DND-41 (cell line): ENCODE measurements at regions not wholly inside any gene's neighbourhood (a gene's known extent, or its start where the extent isn't known, plus 50 kb on each side); places are given as distances from the start of the nearest gene placed in this dataset.

Experiments
- ATAC-seq: fragments of 200-7000 bp; cut with Tn5 transposase; 3 replicates; pipeline ENCODE4 v1.9.1; 2021; ENCODE audit warnings: low read depth; ENCODE audit not compliant: insufficient read depth
- DNase-seq: peaks from one replicate; pipeline ENCODE4 v3.0.0-alpha.2; 2020
- H2AFZ ChIP-seq: 2 replicates; pipeline ENCODE4 v1.6.0; 2012; ENCODE audit warnings: low read depth, low read length
- H3K27ac ChIP-seq: 2 replicates; pipeline ENCODE4 v1.5.1; 2012; ENCODE audit warnings: low read length, inconsistent platforms
- H3K27me3 ChIP-seq: fragments of 200-600 bp; sonication (generic); 2 replicates; pipeline ENCODE4 v1.6.0; 2012; ENCODE audit warnings: low read length, mild to moderate bottlenecking, inconsistent platforms; ENCODE audit not compliant: insufficient read depth, poor library complexity
- H3K36me3 ChIP-seq: 2 replicates; pipeline ENCODE4 v1.5.1; 2012; ENCODE audit warnings: low read length, inconsistent platforms; ENCODE audit not compliant: insufficient read depth
- H3K4me1 ChIP-seq: 2 replicates; pipeline ENCODE4 v1.5.1; 2012; ENCODE audit warnings: mild to moderate bottlenecking, low read length; ENCODE audit not compliant: insufficient read depth
- H3K4me2 ChIP-seq: 2 replicates; pipeline ENCODE4 v1.6.0; 2012; ENCODE audit warnings: mild to moderate bottlenecking, moderate library complexity, low read length, inconsistent platforms; ENCODE audit not compliant: insufficient read depth
- H3K4me3 ChIP-seq, 2 experiments: fragments of 200-600 bp in 1 of 2; shearing (Covaris generic) in 1 of 2; 2 replicates each; pipeline ENCODE4 v1.5.1; 2012 to 2016; ENCODE audit warnings: inconsistent platforms in 2 of 2, low read length in 2 of 2, mild to moderate bottlenecking in 2 of 2, low read depth in 1 of 2, moderate library complexity in 1 of 2
- H3K79me2 ChIP-seq: 2 replicates; pipeline ENCODE4 v1.6.0; 2012; ENCODE audit warnings: low read length, inconsistent platforms; ENCODE audit not compliant: insufficient read depth
- H3K9ac ChIP-seq: 2 replicates; pipeline ENCODE4 v1.6.0; 2012; ENCODE audit warnings: low read depth, mild to moderate bottlenecking, inconsistent platforms, low read length, moderate library complexity
- H3K9me3 ChIP-seq: 2 replicates; pipeline ENCODE4 v1.5.1; 2012; ENCODE audit warnings: low read length, moderate library complexity, mild to moderate bottlenecking, inconsistent platforms; ENCODE audit not compliant: insufficient read depth, severe bottlenecking
- H4K20me1 ChIP-seq: 2 replicates; pipeline ENCODE4 v1.6.0; 2012; ENCODE audit warnings: low read length; ENCODE audit not compliant: insufficient read depth
- EZH2 ChIP-seq: IDR thresholded peaks from 3 replicates; pipeline ENCODE4 v1.6.1; 2012; ENCODE audit warnings: borderline replicate concordance, low read depth, mild to moderate bottlenecking, moderate library complexity, low read length, inconsistent platforms; ENCODE audit not compliant: severe bottlenecking
- TF ChIP-seq, protein P1 (sequence below): IDR thresholded peaks from 2 replicates; pipeline ENCODE4 v1.5.1; 2012; ENCODE audit warnings: borderline replicate concordance, low read length, moderate library complexity, mild to moderate bottlenecking; ENCODE audit not compliant: poor library complexity, severe bottlenecking; ENCODE audit errors: extremely low read depth

- H3K79me2 ChIP-seq = no peaks in the 10 kb centered on the region
- H4K20me1 ChIP-seq = no peaks in the 10 kb centered on the region
Observed at GRCh38 chr19:31693933-31694269, 344.7 kb upstream of the TSHZ3 start.

DNA sequence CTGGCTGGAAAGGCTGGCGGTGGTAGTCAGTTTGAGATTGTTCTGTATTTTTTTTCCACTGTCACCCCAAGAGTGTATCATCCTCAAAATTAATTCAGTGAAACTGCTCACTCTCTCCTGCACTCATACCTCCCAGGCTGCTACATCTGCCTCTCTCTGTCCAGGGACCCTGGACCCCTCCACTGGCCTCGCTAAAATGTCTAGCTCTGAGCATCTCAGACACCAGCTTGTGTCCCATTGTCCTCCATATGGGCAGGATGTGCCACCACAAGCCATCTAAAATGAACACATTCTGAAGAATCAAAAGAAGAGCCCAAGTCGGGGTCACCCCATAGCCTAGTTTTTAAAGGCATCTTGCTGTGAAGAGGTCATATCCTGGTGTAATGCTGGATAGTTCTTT, 345.5 kb upstream of the TSHZ3 start:
- Histone ChIP-seq H4K20me1 (no peaks in the 10 kb centered on the region), H3K9me3 (no peaks in the 10 kb centered on the region), H3K9ac (no peak overlapping the region), H3K4me2 (no peak overlapping the region), H3K27me3 (peaks cover 3% of the 10 kb centered on the region), H3K36me3 (no peaks in the 10 kb centered on the region), H3K4me1 (no peaks in the 10 kb centered on the region), H3K27ac (no peak overlapping the region), H2AFZ (no peak overlapping the region), H3K4me3 (no peak overlapping the region), H3K79me2 (no peaks in the 10 kb centered on the region)
- TF ChIP-seq EZH2 = no peak
- ATAC-seq (no peak), DNase-seq (no peak)

More at GRCh38 chr19:31693933-31694269, 344.7 kb upstream of the TSHZ3 start:
- Histone ChIP-seq H3K27ac (no peak overlapping the region), H2AFZ (no peak overlapping the region), H3K36me3 (no peaks in the 10 kb centered on the region), H3K4me3 (no peak overlapping the region), H3K9me3 (no peaks in the 10 kb centered on the region), H3K27me3 (peaks cover 3% of the 10 kb centered on the region), H3K4me2 (no peak overlapping the region), H3K9ac (no peak overlapping the region), H3K4me1 (no peaks in the 10 kb centered on the region)
- TF ChIP-seq, protein P1, sequence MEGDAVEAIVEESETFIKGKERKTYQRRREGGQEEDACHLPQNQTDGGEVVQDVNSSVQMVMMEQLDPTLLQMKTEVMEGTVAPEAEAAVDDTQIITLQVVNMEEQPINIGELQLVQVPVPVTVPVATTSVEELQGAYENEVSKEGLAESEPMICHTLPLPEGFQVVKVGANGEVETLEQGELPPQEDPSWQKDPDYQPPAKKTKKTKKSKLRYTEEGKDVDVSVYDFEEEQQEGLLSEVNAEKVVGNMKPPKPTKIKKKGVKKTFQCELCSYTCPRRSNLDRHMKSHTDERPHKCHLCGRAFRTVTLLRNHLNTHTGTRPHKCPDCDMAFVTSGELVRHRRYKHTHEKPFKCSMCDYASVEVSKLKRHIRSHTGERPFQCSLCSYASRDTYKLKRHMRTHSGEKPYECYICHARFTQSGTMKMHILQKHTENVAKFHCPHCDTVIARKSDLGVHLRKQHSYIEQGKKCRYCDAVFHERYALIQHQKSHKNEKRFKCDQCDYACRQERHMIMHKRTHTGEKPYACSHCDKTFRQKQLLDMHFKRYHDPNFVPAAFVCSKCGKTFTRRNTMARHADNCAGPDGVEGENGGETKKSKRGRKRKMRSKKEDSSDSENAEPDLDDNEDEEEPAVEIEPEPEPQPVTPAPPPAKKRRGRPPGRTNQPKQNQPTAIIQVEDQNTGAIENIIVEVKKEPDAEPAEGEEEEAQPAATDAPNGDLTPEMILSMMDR = no peak
- TF ChIP-seq EZH2 = no peak
- DNase-seq (no peak), ATAC-seq (no peak)

DNA sequence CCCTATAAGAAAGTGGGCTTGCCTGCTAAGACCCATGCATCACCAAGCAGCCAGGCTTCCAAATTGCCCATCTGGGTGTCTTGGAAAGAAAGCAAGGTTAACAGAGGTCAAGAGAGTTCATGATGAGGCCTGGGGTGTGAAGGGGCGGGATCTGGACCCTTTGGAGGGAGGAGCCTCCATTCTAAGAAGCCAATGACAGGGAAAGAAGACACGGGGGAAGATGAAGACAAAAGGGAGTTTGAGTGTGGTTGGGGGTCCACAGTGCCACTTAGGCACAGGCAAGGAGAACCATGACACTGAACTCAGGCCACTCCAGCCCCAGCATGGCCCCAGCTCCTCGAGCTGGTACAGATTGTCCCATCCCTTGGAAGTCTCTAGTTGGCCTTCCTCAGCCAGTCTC, 350.2 kb upstream of the TSHZ3 start:
- H3K4me3 ChIP-seq = no peak overlapping the region
- H4K20me1 ChIP-seq = no peaks in the 10 kb centered on the region
- peaks cover 3% of the 10 kb centered on the region for H3K27me3 ChIP-seq
- no peak for TF ChIP-seq EZH2
- TF ChIP-seq, protein P1 = no peak
- no peaks in the 10 kb centered on the region for H3K79me2 ChIP-seq
- H3K9ac ChIP-seq = no peak overlapping the region
- no peak for ATAC-seq
- no peaks in the 10 kb centered on the region for H3K9me3 ChIP-seq
- H3K4me2 ChIP-seq = no peak overlapping the region
- no peak overlapping the region for H2AFZ ChIP-seq
- DNase-seq = no peak
- no peaks in the 10 kb centered on the region for H3K36me3 ChIP-seq
- no peaks in the 10 kb centered on the region for H3K4me1 ChIP-seq
- no peak overlapping the region for H3K27ac ChIP-seq

GRCh38 chr19:31701146-31701545, 351.9 kb upstream of the TSHZ3 start:
- Histone ChIP-seq H3K36me3 (no peaks in the 10 kb centered on the region), H2AFZ (no peak overlapping the region), H3K4me1 (no peaks in the 10 kb centered on the region), H4K20me1 (no peaks in the 10 kb centered on the region), H3K79me2 (no peaks in the 10 kb centered on the region), H3K27ac (no peak overlapping the region), H3K9me3 (no peaks in the 10 kb centered on the region), H3K4me2 (no peak overlapping the region), H3K27me3 (no peaks in the 10 kb centered on the region), H3K9ac (no peak overlapping the region), H3K4me3 (no peak overlapping the region)
- no peak for TF ChIP-seq EZH2
- TF ChIP-seq, protein P1 = no peak
- ATAC-seq (no peak), DNase-seq (no peak)
